Epidermal melanocyte (primary cell): ENCODE measurements at regions not wholly inside any gene's neighbourhood (a gene's known extent, or its start where the extent isn't known, plus 50 kb on each side); places are given as distances from the start of the nearest gene placed in this dataset.
"Not testable (repeated sequence)": the region's sequence is repeated elsewhere in the genome, so short reads cannot be mapped to it uniquely, and the experiment has no call there.

Experiments
- DNase-seq: peaks from one replicate; pipeline ENCODE4 v3.0.0; 2011; ENCODE audit warnings: low spot score; ENCODE audit not compliant: insufficient read length

- DNase-seq = no peak
These were observed 304.6 kb upstream of the MIR17HG start for GRCh38 chr13:91042870-91043269.

- DNase-seq = no peak
These were observed 302.0 kb upstream of the MIR17HG start for GRCh38 chr13:91045351-91046034.

- no peak for DNase-seq
These were observed 300.7 kb upstream of the MIR17HG start for GRCh38 chr13:91046715-91047327.

GRCh38 chr13:91050970-91051369 lies 296.5 kb upstream of the MIR17HG start:
- no peak for DNase-seq

GRCh38 chr13:91052876-91053275 lies 294.6 kb upstream of the MIR17HG start:
- DNase-seq = no peak

- DNase-seq = no peak
These were observed 294.0 kb upstream of the MIR17HG start for GRCh38 chr13:91053318-91054065.

GRCh38 chr13:91054902-91055301 lies 292.6 kb upstream of the MIR17HG start:
- DNase-seq = no peak

- DNase-seq = no peak
These were observed 290.7 kb upstream of the MIR17HG start for GRCh38 chr13:91056746-91057145.

GRCh38 chr13:91057507-91057906 lies 290.0 kb upstream of the MIR17HG start:
- not testable (repeated sequence) for DNase-seq

GRCh38 chr13:91058066-91058465 lies 289.4 kb upstream of the MIR17HG start:
- DNase-seq = no peak

- DNase-seq = no peak
These were observed 288.6 kb upstream of the MIR17HG start for GRCh38 chr13:91058919-91059318.

GRCh38 chr13:91066745-91067144 lies 280.7 kb upstream of the MIR17HG start:
- DNase-seq = no peak

GRCh38 chr13:91072486-91072885 lies 275.0 kb upstream of the MIR17HG start:
- DNase-seq = no peak

GRCh38 chr13:91074091-91074490 lies 273.4 kb upstream of the MIR17HG start:
- DNase-seq = no peak

- no peak for DNase-seq
These were observed 270.7 kb upstream of the MIR17HG start for GRCh38 chr13:91076830-91077229.

GRCh38 chr13:91078093-91078679 lies 269.3 kb upstream of the MIR17HG start:
- DNase-seq = no peak

GRCh38 chr13:91079176-91079575 lies 268.3 kb upstream of the MIR17HG start:
- no peak for DNase-seq

- no peak for DNase-seq
These were observed 262.4 kb upstream of the MIR17HG start for GRCh38 chr13:91085127-91085526.

GRCh38 chr13:91086936-91087716 lies 260.4 kb upstream of the MIR17HG start:
- no peak for DNase-seq

GRCh38 chr13:91097269-91097668 lies 250.2 kb upstream of the MIR17HG start:
- DNase-seq = no peak

GRCh38 chr13:91099877-91100276 lies 247.6 kb upstream of the MIR17HG start:
- DNase-seq = no peak
